PC-9 (cell line): ENCODE measurements at regions not wholly inside any gene's neighbourhood (a gene's known extent, or its start where the extent isn't known, plus 50 kb on each side); places are given as distances from the start of the nearest gene placed in this dataset.
A peak's percentile ranks its signal among the peaks of the same experiment; 100 is the strongest.
"Not testable (repeated sequence)": the region's sequence is repeated elsewhere in the genome, so short reads cannot be mapped to it uniquely, and the experiment has no call there.

Source experiments
- BruUV-seq: library from RNA; stranded (reverse); fragments of 400-500 nt; replicated peaks from 2 replicates; lab custom pipeline; 2021; lab: Mats Ljungman, UMichigan
- CTCF ChIA-PET: fragments of 300-600 bp; sonication (Branson Sonifier 250); formaldehyde crosslinking; loops from one replicate; lab custom pipeline; 2022; ENCODE audit warnings: antibody characterized with exemption; lab: Charles Lee
- POLR2A ChIA-PET: fragments of 300-600 bp; sonication (Branson Sonifier 250); formaldehyde crosslinking; loops from one replicate; lab custom pipeline; 2022; ENCODE audit warnings: antibody characterized with exemption; ENCODE audit not compliant: unreplicated experiment; lab: Charles Lee
- DNase-seq, 2 experiments: peaks; one replicate each; pipeline versions ENCODE4 v3.0.0 to v3.0.0-alpha.2; 2015 to 2022; ENCODE audit warnings: mixed read lengths in 1 of 2
- H2AFZ ChIP-seq: fragments of 200-600 bp; sonication (generic); 2 replicates; pipeline ENCODE4 v1.8.1; 2017; ENCODE audit warnings: antibody characterized with exemption
- H3F3A ChIP-seq: fragments of 200-600 bp; sonication (generic); 2 replicates; pipeline ENCODE4 v1.8.1; 2017; ENCODE audit warnings: antibody characterized with exemption, mild to moderate bottlenecking, low read depth; ENCODE audit not compliant: insufficient read depth
- H3K27ac ChIP-seq: fragments of 200-600 bp; sonication (generic); 2 replicates; pipeline ENCODE4 v1.6.1; 2016; ENCODE audit warnings: mixed run types
- H3K27me3 ChIP-seq: fragments of 200-600 bp; sonication (generic); 2 replicates; pipeline ENCODE4 v1.6.1; 2016; ENCODE audit warnings: low read depth, mixed run types; ENCODE audit not compliant: insufficient read depth
- H3K36me3 ChIP-seq: fragments of 200-600 bp; sonication (generic); 2 replicates; pipeline ENCODE4 v1.6.1; 2016; ENCODE audit warnings: low read depth, mixed run types
- H3K4me1 ChIP-seq: fragments of 200-600 bp; sonication (generic); replicated peaks from 2 replicates; pipeline ENCODE4 v1.6.1; 2016; ENCODE audit warnings: mixed run types; ENCODE audit not compliant: insufficient read depth
- H3K4me2 ChIP-seq: fragments of 200-600 bp; sonication (generic); 2 replicates; pipeline ENCODE4 v1.6.1; 2017; ENCODE audit warnings: mixed run types
- H3K4me3 ChIP-seq: fragments of 200-600 bp; sonication (generic); 2 replicates; pipeline ENCODE4 v1.6.1; 2016; ENCODE audit warnings: mixed run types
- H3K79me2 ChIP-seq: fragments of 200-600 bp; sonication (generic); 2 replicates; pipeline ENCODE4 v1.6.1; 2017; ENCODE audit warnings: low read depth, mixed run types
- H3K9me2 ChIP-seq: fragments of 200-600 bp; sonication (generic); 2 replicates; pipeline ENCODE4 v1.8.1; 2017; ENCODE audit warnings: mild to moderate bottlenecking; ENCODE audit not compliant: insufficient read depth
- H3K9me3 ChIP-seq: fragments of 200-600 bp; sonication (generic); 2 replicates; pipeline ENCODE4 v1.8.1; 2016; ENCODE audit warnings: low read depth; ENCODE audit not compliant: insufficient read depth
- H4K20me1 ChIP-seq: fragments of 200-600 bp; sonication (generic); 2 replicates; pipeline ENCODE4 v1.8.1; 2017; ENCODE audit not compliant: insufficient read depth
- CTCF ChIP-seq: fragments of 200-600 bp; sonication (generic); conservative IDR thresholded peaks from 2 replicates; pipeline ENCODE4 v1.6.1; 2017; ENCODE audit warnings: mixed run types, antibody characterized with exemption, mild to moderate bottlenecking, moderate library complexity
- EZH2 ChIP-seq: fragments of 200-600 bp; sonication (generic); IDR thresholded peaks from 2 replicates; pipeline ENCODE4 v1.8.0; 2017; ENCODE audit warnings: antibody characterized with exemption, low read depth
- intact Hi-C: fragments of 100-400 bp; cut with micrococcal nuclease; formaldehyde crosslinking; loops from one replicate; pipeline ENCODE4 v1.10.0; 2022; ENCODE audit not compliant: unreplicated experiment

DNA sequence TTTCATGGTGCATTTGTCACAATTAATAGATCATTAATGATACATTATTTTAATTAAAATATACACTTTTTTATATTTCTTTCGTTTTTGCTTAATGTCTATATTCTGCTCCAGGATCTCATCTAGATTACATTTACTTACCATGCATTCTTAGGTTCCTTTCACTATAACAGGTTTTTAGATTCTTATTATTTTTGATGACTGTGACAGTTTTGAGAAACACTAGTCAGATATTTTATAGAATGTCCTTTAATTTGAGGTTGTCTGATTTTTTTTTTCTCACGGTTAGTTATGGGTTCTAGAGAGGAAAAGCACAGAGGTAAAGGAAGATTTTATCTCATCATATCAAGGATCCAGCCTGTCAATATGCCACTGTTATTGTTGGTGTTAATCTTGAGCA lies 595.8 kb upstream of the BCHE start:
- no peak overlapping the region for H3K4me2 ChIP-seq
- H3K9me2 ChIP-seq, result no peaks in the 10 kb centered on the region
- H3K36me3 ChIP-seq, result no peaks in the 10 kb centered on the region
- no TSS peak for BruUV-seq
- H3F3A ChIP-seq, result no peaks in the 10 kb centered on the region
- no peak overlapping the region for H3K4me3 ChIP-seq
- ChIA-PET CTCF (no interaction called here), POLR2A (no interaction called here)
- no peaks in the 10 kb centered on the region for H3K27me3 ChIP-seq
- no peaks in the 10 kb centered on the region for H4K20me1 ChIP-seq
- TF ChIP-seq EZH2, result no peak
- no peak for TF ChIP-seq CTCF
- no peak overlapping the region for H3K27ac ChIP-seq
- no peaks in the 10 kb centered on the region for H3K4me1 ChIP-seq
- no peaks in the 10 kb centered on the region for H3K9me3 ChIP-seq
- no peaks in the 10 kb centered on the region for H3K79me2 ChIP-seq
- DNase-seq, result no peak
- H2AFZ ChIP-seq, result peak overlapping the region; percentile 23; the same call in 1 of the 2 replicates
- intact Hi-C loops, result no loop called here

DNA sequence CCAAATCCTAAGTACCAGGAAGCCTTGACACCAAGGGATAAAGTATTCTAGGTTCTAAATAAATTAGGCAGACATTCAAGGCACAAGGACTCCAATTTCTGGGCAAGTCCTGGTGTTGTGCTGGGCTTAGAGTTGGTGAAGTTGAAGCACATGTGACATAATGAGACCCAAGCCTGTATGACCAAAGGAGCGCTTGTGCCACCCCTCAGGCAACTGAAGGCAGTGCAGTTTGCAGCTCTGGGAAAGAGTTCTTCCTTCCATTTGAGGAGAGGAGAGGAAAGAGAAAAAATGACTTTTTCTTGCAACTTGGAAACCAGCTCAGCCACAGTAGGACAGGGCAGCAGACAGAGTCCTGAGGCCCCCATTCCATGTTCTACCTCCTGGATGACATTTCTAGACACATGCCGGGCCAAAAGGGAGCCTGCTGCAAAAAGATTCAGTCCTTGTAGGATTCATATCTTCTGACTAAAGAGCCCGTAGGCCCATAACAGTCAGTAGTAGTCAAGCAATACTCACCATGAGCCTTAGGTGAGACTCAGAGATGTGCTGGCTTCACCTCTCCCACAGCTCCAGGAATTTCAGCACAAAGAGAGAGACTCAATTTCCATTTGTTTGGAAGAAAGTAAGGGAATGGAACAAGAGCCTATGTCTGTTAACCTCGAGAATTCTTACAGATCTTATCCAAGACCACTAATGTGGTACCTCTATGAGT lies 588.8 kb upstream of the BCHE start:
- ChIA-PET POLR2A (no interaction called here), CTCF (no interaction called here)
- Histone ChIP-seq H3K27ac (no peak overlapping the region), H3K4me3 (no peak overlapping the region), H3K36me3 (no peaks in the 10 kb centered on the region), H4K20me1 (no peaks in the 10 kb centered on the region), H3K9me2 (no peaks in the 10 kb centered on the region), H3F3A (no peaks in the 10 kb centered on the region), H2AFZ (no peak overlapping the region), H3K27me3 (no peaks in the 10 kb centered on the region), H3K4me1 (no peaks in the 10 kb centered on the region), H3K79me2 (no peaks in the 10 kb centered on the region), H3K4me2 (no peak overlapping the region), H3K9me3 (no peaks in the 10 kb centered on the region)
- TF ChIP-seq EZH2 (no peak), CTCF (no peak)
- BruUV-seq, result no TSS peak
- no peak for DNase-seq
- intact Hi-C loops, result no loop called here

GRCh38 chr3:166425021-166425420 lies 587.8 kb upstream of the BCHE start:
- intact Hi-C loops, result no loop called here
- no TSS peak for BruUV-seq
- no peaks in the 10 kb centered on the region for H3K27me3 ChIP-seq
- no peaks in the 10 kb centered on the region for H4K20me1 ChIP-seq
- no peak overlapping the region for H3K4me2 ChIP-seq
- no peaks in the 10 kb centered on the region for H3K9me2 ChIP-seq
- no peak overlapping the region for H2AFZ ChIP-seq
- TF ChIP-seq EZH2, result no peak
- TF ChIP-seq CTCF, result no peak
- DNase-seq, result no peak
- no peak overlapping the region for H3K27ac ChIP-seq
- no peaks in the 10 kb centered on the region for H3K36me3 ChIP-seq
- H3K4me3 ChIP-seq, result no peak overlapping the region
- H3F3A ChIP-seq, result no peaks in the 10 kb centered on the region
- H3K79me2 ChIP-seq, result no peaks in the 10 kb centered on the region
- POLR2A ChIA-PET, result no interaction called here
- no peaks in the 10 kb centered on the region for H3K4me1 ChIP-seq
- H3K9me3 ChIP-seq, result no peaks in the 10 kb centered on the region
- CTCF ChIA-PET, result no interaction called here

DNA sequence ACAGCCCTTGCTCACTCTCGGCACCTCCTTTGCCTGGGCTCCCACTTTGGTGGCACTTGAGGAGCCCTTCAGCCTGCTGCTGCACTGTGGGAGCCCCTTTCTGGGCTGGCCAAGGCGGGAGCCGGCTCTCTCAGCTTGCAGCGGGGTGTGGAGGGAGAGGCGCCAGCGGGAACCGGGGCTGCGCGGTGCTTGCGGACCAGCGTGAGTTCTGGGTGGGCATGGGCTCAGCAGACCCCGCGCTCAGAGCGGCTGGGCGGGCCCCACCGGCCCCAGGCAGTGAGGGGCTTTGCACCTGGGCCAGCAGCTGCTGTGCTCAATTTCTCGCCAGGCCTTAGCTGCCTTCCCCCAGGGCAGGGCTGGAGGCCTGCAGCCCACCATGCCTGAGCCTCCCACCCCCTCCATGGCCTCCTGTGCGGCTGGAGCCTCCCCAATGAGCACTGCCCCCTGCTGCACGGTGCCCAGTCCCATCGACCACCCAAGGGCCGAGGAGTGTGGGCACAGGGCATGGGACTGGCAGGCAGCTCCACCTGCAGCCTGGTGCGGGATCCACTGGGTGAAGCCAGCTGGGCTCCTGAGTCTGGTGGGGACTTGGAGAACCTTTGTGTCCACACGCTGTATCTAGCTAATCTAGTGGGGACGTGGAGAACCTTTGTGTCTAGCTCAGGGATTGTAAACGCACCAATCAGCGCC lies 586.7 kb upstream of the BCHE start:
- CTCF ChIA-PET, H3K4me1 ChIP-seq, H3K4me2 ChIP-seq, H4K20me1 ChIP-seq, H3K27me3 ChIP-seq, H3K4me3 ChIP-seq, H3K79me2 ChIP-seq, POLR2A ChIA-PET, intact Hi-C loops, DNase-seq, H3K27ac ChIP-seq, H2AFZ ChIP-seq, BruUV-seq, H3K9me3 ChIP-seq, H3K36me3 ChIP-seq, H3F3A ChIP-seq, H3K9me2 ChIP-seq: not testable (repeated sequence)
